Lower leg skin (tissue), 4 donors: ENCODE measurements at regions not wholly inside any gene's neighbourhood (a gene's known extent, or its start where the extent isn't known, plus 50 kb on each side); places are given as distances from the start of the nearest gene placed in this dataset.

Experiments used
- DNase-seq, 2 donors: peaks; one replicate each; pipeline ENCODE4 v3.0.0-alpha.2; 2019; ENCODE audit warnings: low spot score in 2 of 2
- H3K4me3 ChIP-seq: fragments of 200-600 bp; sonication (generic); 2 replicates; pipeline ENCODE4 v1.5.1; 2017; ENCODE audit warnings: mild to moderate bottlenecking, low read depth; ENCODE audit not compliant: poor library complexity, severe bottlenecking
- CTCF ChIP-seq, 3 donors: fragments of 450-650 bp; IDR thresholded peaks; one replicate each; pipeline ENCODE4 v1.5.1; 2016; ENCODE audit warnings: antibody characterized with exemption in 3 of 3, mild to moderate bottlenecking in 3 of 3, moderate library complexity in 2 of 3
- POLR2A ChIP-seq, 2 donors: fragments of 450-650 bp; IDR thresholded peaks; one replicate each; pipeline ENCODE4 v1.6.1; 2016 to 2017; ENCODE audit warnings: antibody characterized with exemption in 2 of 2, mild to moderate bottlenecking in 1 of 2, moderate library complexity in 1 of 2
- WGBS, 2 donors: methylation state at CpG; one replicate each; pipeline ENCODE4 v1.1.5; 2018; 5-methylcytosine and 5-hydroxymethylcytosine counted together
- intact Hi-C: fragments of 100-400 bp; cut with DNase I; formaldehyde crosslinking; loops from one replicate; pipeline ENCODE4 v1.15.0; 2023; ENCODE audit warnings: low total_unique reads

GRCh38 chr1:238491265-238491664 is 600.5 kb upstream of the ZP4 start:
- no peak for TF ChIP-seq CTCF (IDR thresholded peaks at IDR 0.05)
- no peak for TF ChIP-seq POLR2A (IDR thresholded peaks at IDR 0.05)
- intact Hi-C loops: no loop called here
- no peak for DNase-seq
- WGBS, 2 donors: 85 to 94% methylated on average over 12 of the region's 12 CpGs
- no peak overlapping the region for H3K4me3 ChIP-seq

GRCh38 chr1:238489006-238489405 is 598.3 kb upstream of the ZP4 start:
- intact Hi-C loops: no loop called here
- H3K4me3 ChIP-seq: no peak overlapping the region
- no peak for TF ChIP-seq POLR2A (IDR thresholded peaks at IDR 0.05)
- TF ChIP-seq CTCF (IDR thresholded peaks at IDR 0.05): no peak
- no peak for DNase-seq
- 86 to 91% methylated on average over 3 of the region's 3 CpGs for WGBS, 2 donors

GRCh38 chr1:238488401-238488800 is 597.7 kb upstream of the ZP4 start:
- intact Hi-C loops: no loop called here
- TF ChIP-seq POLR2A (IDR thresholded peaks at IDR 0.05): no peak
- no peak for TF ChIP-seq CTCF (IDR thresholded peaks at IDR 0.05)
- no peak overlapping the region for H3K4me3 ChIP-seq
- DNase-seq: no peak
- 87 to 90% methylated on average over 2 of the region's 2 CpGs for WGBS, 2 donors

GRCh38 chr1:238487931-238488330 is 597.2 kb upstream of the ZP4 start:
- TF ChIP-seq CTCF (IDR thresholded peaks at IDR 0.05): no peak
- no peak for TF ChIP-seq POLR2A (IDR thresholded peaks at IDR 0.05)
- intact Hi-C loops: no loop called here
- WGBS, 2 donors: 63 to 76% methylated on average over 1 of the region's 1 CpG
- H3K4me3 ChIP-seq: no peak overlapping the region
- DNase-seq: no peak

- intact Hi-C loops: no loop called here
- TF ChIP-seq CTCF (IDR thresholded peaks at IDR 0.05) (no peak), POLR2A (IDR thresholded peaks at IDR 0.05) (no peak)
- WGBS, 2 donors: 69 to 74% methylated on average over 5 of the region's 5 CpGs
- no peak for DNase-seq
- H3K4me3 ChIP-seq: no peak overlapping the region
These were observed 595.1 kb upstream of the ZP4 start for GRCh38 chr1:238485912-238486209.

GRCh38 chr1:238485057-238485911 is 594.6 kb upstream of the ZP4 start:
- 79 to 86% methylated on average over 14 of the region's 14 CpGs for WGBS, 2 donors
- intact Hi-C loops: no loop called here
- TF ChIP-seq CTCF (IDR thresholded peaks at IDR 0.05): no peak
- TF ChIP-seq POLR2A (IDR thresholded peaks at IDR 0.05): no peak
- H3K4me3 ChIP-seq: no peak overlapping the region
- no peak for DNase-seq
